ENCODE measurements at regions not wholly inside any gene's neighbourhood (a gene's known extent, or its start where the extent isn't known, plus 50 kb on each side); places are given as distances from the start of the nearest gene placed in this dataset.
"Not testable (repeated sequence)": the region's sequence is repeated elsewhere in the genome, so short reads cannot be mapped to it uniquely, and the experiment has no call there.

DNA sequence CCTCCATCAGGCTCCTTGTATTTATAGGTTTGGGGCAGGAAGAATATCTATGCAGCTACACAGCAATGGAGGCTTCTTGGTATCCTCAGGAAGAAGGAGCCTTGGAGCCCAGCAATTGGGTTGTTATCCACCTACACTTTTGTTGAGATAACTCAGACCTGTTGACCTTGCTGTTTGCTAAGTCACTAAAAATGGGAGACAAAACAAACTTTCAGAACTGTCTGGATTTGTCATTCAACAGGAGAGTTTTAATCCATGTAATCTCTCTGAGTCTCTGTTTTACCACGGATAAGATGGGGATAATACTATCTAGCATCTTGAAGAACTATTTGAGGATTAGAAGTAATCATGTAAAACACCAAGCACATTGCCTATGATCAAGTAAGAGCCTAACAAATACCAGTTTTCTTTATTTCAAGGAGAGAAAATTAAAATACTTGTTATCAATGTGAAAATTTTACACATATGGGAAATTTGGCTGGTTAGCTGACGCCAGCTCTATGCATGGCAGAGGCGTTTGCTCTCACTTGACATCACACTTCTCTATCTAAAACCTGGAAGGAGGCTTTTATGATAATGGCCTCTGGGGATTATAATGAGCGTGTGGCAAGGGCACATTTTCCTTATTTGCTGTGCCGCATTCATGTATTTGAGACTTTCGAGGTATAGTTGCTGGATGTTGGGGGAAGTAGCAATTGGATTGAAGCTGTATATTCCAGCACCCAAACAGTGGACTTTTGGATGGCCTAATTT lies 215.6 kb downstream of the PDCD6IP start:
- DNase-seq: no peak

GRCh38 chr3:34015204-34016142 lies 217.0 kb downstream of the PDCD6IP start:
- DNase-seq: no peak

DNA sequence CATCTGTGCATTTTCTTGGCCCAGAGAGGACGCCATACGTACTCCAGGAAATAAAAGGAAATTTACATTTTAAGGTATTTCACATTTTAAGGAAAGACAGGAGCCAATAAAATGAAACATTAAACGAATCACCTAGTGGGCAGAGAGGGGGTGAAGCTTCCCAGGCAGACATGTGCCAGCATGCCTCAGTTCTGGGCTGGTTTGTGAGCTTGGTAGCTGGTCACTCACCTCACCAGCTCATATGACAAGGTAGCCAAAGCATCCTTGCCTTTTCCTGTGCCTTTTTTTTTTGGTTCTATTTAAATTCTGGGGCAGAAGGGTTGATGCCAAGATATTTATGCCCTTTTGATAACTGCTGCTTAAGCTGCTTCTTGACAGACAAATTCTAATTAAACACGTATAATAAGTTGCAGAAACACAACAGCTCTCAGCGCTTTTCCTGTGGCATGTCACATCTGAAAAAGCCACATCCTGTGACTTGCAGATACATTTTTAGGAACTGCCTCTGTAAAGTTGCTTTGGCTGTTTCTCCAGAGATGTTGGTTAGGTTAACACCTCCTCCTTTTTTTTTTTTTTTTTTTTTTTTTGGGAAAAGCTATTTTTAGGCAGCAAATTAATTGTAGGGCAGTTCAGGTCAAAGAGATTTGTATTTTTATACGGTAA lies 218.6 kb downstream of the PDCD6IP start:
- DNase-seq: no peak

DNA sequence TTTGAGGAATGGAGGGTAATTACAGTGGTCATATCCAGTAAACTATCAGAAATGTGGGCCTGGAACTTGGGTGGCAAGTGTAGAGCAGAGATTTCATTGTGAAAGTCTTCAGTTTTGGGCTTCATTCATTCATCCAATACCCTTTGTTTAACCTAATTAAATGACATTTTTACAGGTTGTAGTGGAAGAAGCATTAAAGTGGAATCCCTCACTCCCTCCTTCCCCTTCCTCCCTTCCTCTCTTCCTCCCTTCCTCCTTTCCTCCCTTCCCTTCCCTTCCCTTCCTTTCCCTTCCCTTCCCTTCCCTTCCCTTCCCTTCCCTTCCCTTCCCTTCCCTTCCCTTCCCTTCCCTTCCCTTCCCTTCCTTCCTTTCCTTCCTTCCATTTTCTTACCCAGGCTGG lies 219.3 kb downstream of the PDCD6IP start:
- no peak for DNase-seq

GRCh38 chr3:34019158-34019557 lies 220.7 kb downstream of the PDCD6IP start:
- DNase-seq: no peak

DNA sequence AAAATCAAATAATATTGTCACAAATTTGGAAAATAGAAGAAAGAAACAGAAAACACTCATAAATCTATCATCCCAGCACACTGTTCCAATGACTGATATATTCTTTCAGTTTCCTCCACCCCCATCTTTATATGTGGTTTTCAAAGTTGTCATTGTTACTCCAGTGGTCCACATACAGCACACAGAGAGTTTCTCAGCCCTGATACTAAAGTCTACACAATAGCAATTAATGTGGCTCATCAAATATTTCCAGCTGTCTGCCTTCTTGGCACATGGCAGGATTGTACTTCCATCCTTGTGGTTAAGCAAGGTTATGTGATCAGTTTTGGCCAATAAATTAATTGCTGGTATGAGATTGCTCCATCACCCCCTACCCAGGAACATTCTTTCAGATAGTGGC lies 221.7 kb downstream of the PDCD6IP start:
- DNase-seq: no peak

- no peak for DNase-seq
Observed at GRCh38 chr3:34020726-34021680, 222.6 kb downstream of the PDCD6IP start.

GRCh38 chr3:34022147-34022546 lies 223.7 kb downstream of the PDCD6IP start:
- no peak for DNase-seq

DNA sequence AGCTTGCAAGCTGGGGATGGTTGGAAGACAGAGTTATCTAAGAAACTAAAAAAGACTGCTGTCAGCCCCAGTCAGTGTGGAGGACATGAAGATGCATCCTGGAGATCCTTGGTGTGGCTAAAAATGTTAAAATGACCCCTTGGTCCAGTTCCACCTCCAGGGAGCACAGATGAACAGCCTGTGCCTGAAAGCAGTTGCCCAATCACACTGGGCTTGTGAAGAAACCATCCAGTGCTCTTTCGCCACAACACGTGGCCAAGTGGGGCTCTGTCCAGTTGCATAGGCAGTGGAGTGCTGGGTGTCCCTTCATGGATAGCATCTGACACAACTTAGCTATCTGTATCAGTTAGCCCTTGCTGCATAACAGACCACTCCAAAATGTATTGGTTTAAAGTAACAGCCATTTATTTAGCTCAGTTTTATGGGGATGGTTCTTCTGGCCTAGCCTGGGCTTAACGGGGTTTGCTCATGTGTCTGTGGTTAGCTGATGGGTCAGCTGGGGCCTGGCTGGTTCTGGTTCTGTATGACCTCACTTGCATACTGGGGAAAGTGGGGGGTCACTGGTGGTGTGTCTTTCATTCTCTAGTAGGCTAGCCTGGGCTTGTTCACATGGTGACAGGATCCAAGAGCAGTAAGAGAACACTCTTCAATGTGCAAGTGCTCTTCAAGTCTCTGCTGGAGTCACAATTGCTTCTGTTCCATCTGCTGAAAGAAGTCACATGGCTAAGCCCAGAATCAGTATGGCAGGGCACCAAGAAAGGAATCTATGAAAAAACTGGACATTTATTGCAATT lies 226.2 kb downstream of the PDCD6IP start:
- DNase-seq: no peak

DNA sequence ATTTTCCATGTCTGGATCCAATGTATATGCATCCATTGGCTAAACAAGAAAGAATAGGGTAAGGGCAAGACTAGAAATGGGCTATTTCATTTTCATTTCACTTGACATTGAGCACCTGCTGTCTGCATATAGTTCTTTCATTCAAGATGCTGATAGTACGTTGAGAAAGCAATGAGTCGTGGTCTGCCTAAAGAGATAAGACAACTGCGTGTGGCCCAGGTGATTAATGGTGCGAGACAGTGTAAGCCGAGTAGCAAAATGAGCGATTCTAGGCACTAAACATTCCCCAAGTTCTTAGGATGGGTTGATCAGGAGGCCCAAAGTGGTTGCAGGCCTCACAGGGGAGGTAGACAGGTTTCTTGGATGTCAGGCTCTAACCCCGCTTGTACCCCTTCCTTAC lies 235.4 kb downstream of the PDCD6IP start:
- DNase-seq: no peak

DNA sequence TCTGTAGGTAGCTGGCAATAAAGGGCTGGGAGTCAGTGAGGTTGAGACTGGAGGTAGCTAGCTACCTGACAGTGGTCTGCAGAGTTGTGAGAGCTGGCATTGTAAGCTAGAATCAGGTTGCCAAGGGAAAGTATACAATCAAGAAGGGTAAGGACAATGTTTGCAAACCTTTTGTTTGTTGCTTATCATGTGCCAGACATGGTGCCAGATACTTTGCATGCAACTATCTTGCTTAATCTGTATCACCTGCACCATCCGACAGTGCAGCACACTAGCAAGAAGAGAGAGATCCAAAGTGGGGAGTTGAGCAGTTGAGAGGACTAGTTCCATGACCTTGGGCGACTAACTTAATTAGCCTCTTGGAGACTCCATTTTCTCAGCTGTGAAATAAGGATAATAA lies 236.4 kb downstream of the PDCD6IP start:
- DNase-seq: no peak

DNA sequence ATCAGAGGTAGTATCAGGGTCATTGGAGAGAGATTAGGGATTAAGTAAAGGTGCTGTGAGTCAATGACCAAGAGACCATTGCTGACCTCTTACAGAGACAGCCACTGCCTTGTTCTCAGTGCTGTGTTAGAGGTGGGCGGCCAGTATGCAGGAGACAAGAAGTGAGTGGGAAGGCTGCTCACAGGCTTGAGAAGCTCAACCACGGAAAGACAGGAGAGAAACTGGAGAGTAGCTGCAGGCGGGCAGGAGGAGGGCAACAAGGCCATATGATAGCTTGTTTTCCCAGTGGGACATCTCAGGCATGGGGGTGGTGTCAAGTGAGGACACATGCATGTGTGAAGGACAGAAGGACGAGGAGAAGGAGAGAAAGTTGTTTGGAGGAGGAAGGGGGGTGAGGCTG lies 237.3 kb downstream of the PDCD6IP start:
- no peak for DNase-seq

DNA sequence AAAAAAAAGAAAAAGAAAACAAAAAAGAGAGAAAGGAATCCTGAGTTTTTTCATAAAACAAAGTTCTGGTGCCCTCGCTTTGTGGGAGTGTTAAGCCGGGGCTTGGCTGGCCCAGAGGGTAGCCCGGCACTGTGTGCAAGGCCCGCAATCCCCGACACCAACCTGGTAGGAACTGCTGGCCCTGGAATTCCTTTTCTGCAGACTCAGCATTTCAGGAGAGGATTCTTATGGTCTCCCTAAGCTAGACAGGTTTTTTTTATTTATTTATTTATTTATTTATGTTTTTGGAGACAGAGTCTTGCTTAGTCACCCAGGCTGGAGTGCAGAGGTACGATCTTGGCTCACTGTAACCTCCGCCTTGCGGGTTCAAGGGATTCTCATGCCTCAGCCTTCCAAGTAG lies 238.8 kb downstream of the PDCD6IP start:
- no peak for DNase-seq

GRCh38 chr3:34038131-34038530 lies 239.7 kb downstream of the PDCD6IP start:
- no peak for DNase-seq

- no peak for DNase-seq
Observed at GRCh38 chr3:34046154-34046553, 247.7 kb downstream of the PDCD6IP start.

DNA sequence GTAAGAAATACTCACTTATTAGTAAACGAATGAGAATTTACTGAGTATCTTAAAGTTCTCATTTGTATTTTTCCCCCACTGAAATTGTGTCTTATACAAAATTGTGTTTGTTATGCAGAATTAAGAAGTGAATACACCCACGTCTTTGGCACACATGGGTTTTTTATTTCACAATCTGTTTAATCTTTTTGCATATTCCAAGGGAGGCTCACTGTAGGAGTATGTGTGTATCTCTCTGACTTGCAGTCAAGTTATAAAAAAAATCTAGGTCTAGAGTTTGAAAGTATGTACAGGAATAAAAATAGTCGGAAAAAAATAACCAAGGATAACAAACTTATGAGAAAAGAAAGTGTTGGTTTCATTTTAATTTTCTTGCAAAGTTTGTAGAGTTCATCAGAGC lies 255.2 kb downstream of the PDCD6IP start:
- no peak for DNase-seq

GRCh38 chr3:34056181-34056910 lies 257.9 kb downstream of the PDCD6IP start:
- DNase-seq: no peak

GRCh38 chr3:34056951-34057390 lies 258.5 kb downstream of the PDCD6IP start:
- peak; percentile 50 for DNase-seq

GRCh38 chr3:34060995-34061394 lies 262.6 kb downstream of the PDCD6IP start:
- not testable (repeated sequence) for DNase-seq

- DNase-seq: no peak
Observed at GRCh38 chr3:34065901-34066300, 267.5 kb downstream of the PDCD6IP start.

DNA sequence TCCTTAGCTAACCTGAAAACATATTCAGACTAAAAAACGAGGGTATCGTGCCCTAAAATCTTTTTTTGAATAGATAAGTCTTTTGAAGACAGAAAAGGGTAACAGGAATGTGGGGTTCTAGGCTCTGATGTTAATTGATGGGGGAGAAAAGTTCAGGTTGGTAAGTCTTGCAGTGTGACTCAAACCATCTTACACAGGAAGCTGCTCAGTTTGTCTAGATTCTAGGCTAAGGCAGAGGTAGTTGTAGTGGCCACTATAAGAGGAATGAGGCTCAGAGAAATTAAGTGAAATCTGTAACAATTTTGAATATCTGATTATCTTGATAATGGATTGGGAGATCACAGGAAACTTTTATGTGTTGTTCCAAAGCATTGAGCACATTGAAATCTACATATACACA lies 267.9 kb downstream of the PDCD6IP start:
- no peak for DNase-seq

All from kidney glomerular epithelial cell (primary cell).